HEK293T (cell line): ENCODE measurements at regions not wholly inside any gene's neighbourhood (a gene's known extent, or its start where the extent isn't known, plus 50 kb on each side); places are given as distances from the start of the nearest gene placed in this dataset.

Experiments
- BHLHE40 ChIP-seq: fragments of 450-650 bp; IDR thresholded peaks from 2 replicates; pipeline ENCODE4 v1.6.1; 2016; ENCODE audit warnings: mild to moderate bottlenecking, moderate library complexity, borderline replicate concordance
- FOXA1 ChIP-seq: fragments of 450-650 bp; IDR thresholded peaks from 2 replicates; pipeline ENCODE4 v1.6.1; 2016; ENCODE audit warnings: mild to moderate bottlenecking
- FOXK2 ChIP-seq: fragments of 450-650 bp; IDR thresholded peaks from 2 replicates; pipeline ENCODE4 v1.6.1; 2016; ENCODE audit warnings: mild to moderate bottlenecking
- FOXM1 ChIP-seq: fragments of 450-650 bp; IDR thresholded peaks from 2 replicates; pipeline ENCODE4 v1.6.1; 2017; ENCODE audit warnings: mild to moderate bottlenecking, borderline replicate concordance
- SP1 ChIP-seq: fragments of 450-650 bp; IDR thresholded peaks from 2 replicates; pipeline ENCODE4 v1.6.1; 2017
- SUZ12 ChIP-seq: fragments of 450-650 bp; IDR thresholded peaks from 2 replicates; pipeline ENCODE4 v1.6.1; 2016; ENCODE audit warnings: mild to moderate bottlenecking

- TF ChIP-seq FOXA1 (no peak), FOXM1 (no peak), SUZ12 (no peak), SP1 (no peak), FOXK2 (no peak), BHLHE40 (no peak)
Measured at GRCh38 chr13:34678154-34678553, 263.9 kb upstream of the NBEA start.
